ENCODE measurements at regions not wholly inside any gene's neighbourhood (a gene's known extent, or its start where the extent isn't known, plus 50 kb on each side); places are given as distances from the start of the nearest gene placed in this dataset.
A peak's percentile ranks its signal among the peaks of the same experiment; 100 is the strongest.

- DNase-seq = no peak
Observed at GRCh38 chr17:70825321-70826125, 656.2 kb downstream of the KCNJ2 start.

GRCh38 chr17:70829876-70830275 lies 660.5 kb downstream of the KCNJ2 start:
- DNase-seq = no peak

- no peak for DNase-seq
Observed at GRCh38 chr17:70834039-70834438, 664.7 kb downstream of the KCNJ2 start.

GRCh38 chr17:70848785-70849184 lies 679.5 kb downstream of the KCNJ2 start:
- DNase-seq = no peak

DNA sequence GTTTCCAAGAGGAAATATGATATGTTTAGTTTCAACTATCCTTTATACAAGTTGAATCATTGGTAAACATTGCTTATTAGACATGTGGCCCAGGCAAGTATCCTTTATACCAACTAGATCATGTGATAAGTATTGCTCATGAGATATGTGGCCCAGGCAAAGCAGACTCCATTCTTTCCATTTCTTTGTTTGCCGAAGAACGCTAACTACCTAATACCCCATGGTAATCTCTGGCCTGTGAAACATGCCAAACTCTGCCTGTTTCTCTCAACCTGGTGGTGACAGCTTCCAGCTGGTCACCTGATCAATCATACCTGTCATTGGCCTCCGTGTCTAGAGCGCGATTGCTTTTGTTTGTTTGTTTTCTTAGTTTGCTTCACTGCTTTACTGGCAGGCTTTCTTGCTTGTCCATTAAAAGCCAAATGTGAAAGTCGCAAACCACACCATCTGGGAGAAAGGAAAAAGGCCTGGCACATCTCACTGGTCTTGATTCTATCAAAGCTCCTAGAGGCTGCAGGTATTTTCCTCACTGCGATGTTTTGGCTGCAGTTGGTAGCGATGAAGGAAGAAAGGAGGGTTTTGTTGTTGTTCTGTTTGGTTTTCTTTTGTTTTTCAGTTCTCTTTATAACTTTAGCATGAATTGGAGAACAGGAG lies 686.2 kb downstream of the KCNJ2 start:
- peak; percentile 88 for DNase-seq

DNA sequence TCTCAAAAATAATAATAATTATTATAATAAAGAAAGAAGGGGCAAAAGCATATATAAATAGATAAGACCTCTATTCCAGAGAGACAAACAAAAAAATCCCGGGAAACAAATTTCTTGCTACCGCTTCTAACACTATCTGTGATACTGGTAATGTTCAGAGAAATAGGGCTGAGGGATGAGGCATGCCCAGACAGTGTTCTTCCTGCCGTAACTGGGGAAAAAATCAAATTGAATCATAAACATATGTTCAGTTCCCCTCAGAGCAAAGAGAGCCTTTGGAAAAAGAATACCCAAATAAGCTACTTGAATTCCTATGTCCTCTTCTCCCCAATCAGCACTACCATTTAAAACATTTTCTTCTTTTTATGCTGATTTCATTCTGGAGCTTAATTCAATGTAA lies 688.0 kb downstream of the KCNJ2 start:
- DNase-seq = no peak

DNA sequence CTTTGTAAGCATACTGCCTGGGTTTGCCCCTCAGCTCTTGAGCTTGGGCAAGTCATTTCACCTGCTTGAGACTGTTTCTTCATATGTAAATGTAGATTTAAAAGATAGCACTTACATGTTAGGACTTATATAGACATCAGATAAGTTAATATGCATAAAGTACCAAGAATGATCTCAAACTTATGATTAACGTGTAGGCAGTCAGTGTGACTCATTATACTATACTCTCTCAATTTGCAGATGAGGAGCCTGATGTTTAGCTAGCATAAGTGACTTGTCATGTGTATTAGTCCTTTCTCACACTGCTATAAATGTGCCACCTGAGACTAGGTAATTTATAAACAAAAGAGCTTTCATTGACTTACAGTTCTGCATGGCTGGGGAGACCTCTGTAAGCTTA lies 690.5 kb downstream of the KCNJ2 start:
- no peak for DNase-seq

DNA sequence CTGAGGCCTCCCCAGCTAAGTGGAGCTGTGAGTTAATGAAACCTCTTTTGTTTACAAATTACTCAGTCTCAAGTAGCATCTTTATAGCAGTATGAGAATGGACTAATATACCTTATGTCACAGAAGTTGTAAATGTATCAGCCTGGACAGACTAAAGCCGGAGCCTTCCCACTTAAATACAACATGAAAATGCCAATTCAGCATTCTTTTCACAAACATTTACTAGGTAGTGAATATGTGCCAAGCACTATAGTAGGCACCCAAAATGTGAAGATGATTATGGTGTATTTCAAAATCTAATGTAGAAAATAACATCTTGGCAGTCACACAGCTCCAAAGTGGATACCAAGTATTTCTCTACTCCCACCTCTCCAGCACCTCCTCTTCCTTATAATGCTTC lies 693.0 kb downstream of the KCNJ2 start:
- no peak for DNase-seq

DNA sequence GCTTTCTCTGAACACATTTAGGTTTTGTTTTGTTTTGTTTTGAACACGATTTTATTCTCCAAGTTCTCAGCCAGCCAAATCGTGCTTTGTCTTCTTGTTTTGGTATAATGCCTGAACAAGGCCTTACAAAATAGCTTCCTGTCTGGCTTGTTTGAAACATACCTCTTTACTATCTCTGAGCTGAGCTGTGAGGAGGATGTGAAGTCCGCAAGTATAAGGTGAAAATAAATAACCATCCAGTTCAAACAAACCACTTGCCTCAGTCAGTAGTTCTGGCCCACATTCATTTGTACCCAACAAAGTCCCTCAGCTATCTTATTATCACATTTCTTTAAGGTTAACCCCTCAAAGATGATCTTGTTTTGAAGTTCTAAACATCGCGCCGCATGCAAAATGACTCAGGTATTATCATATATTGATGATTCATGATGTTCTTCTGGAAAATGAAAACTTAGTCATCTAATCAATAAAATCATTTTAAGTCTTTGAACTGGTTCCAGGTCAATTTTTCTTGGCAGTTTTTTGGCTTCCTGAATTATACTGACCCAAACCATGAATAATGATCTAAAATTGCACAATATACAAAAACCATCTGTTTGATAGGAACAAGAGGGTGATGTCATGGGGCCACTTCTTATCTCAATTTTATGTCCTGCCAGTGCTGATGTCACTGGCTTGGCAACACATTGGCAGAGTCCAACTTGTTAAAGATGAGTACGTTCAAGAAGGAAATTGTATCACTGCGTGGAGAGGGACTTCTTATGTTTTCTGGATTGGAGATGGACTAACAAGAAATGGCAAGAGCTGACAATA lies 694.3 kb downstream of the KCNJ2 start:
- DNase-seq = no peak

DNA sequence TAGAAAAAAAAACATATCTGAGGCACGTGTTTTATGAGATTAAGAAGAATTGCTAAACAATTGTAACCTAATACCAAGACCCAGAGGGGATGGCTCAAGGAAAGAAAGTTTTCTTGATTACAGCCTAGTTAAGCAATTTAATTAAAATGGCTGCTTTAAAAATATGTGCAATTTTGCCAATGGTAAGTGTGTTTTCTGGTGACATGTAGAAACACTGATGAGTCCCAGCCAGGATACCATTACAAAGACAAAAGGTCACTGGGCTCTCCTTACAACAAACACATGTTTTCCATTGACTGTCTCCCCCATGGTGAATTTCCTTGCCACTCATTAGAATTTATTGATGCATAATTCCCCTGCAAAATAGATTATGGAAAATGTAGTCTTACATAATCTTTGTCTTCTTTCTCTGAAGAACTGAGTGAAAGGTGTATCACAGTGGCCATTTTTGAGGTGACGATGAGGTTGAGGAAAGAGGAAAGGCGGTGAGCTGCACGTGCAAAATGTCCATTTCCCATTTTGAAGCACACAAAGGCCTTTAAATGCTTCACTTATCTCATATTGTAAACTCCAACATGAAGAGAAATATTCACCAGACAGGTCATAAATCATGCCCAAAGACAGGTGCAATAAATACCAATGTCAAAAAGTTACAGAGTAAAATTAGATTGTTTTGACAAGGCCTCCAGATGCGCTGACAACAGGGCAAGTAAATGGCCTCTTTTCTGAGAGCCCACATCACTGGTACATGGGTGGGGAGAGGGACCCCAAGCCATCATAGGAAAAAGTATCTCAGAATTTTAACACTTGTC lies 696.9 kb downstream of the KCNJ2 start:
- DNase-seq = no peak

DNA sequence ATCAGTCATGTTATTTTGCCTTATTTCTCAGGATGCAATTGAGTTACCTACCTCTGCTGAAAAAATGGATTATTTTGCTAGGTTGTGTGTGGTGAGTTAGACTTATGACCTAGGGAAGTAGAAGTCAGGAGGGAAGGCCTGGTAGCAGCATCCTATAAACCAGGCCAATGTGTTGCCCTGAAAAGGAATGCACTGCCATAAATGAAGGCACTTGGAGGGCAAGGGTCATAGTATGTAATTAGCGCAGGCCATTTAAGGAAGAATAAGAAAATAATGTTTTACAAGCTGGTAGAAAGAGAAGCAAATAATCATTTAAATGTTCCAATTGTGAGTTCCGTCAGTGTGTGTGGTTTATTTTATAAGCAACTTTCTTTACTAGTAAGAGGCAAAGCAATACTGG lies 698.8 kb downstream of the KCNJ2 start:
- DNase-seq = no peak

DNA sequence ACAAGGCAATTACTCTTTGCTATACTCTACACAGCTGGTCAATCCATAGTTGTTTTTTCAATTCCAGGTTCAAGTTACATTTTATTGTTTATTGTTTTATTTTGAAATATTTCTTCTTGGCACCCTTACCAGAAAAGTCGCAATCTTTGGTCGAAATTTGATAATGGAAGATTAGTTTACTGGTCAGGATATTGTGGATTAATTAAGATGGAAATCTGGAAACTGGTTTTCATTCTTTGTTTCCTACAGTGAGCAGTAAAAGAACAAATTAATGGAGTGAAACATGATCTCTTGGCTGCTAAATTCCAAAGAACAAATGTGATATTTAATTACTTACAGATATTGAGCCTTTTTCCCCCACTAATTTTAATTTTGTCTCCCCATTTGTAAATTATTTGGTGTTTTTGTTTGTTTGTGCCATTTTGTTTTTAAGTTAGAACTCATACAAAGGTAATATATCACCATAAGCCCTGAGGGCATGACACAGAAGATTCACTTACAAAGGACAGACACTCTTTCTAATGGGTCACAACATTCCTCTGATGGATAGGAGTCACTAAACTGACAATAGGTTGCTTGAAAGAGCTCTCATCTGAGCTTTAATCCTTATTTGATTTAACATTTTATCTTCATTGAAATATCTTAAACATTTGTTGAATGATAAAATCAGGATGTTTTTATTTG lies 700.2 kb downstream of the KCNJ2 start:
- DNase-seq = peak; percentile 9

- DNase-seq = no peak
Observed at GRCh38 chr17:70871180-70871818, 702.0 kb downstream of the KCNJ2 start.

- no peak for DNase-seq
Observed at GRCh38 chr17:70872103-70872502, 702.8 kb downstream of the KCNJ2 start.

- no peak for DNase-seq
Observed at GRCh38 chr17:70875729-70876310, 706.5 kb downstream of the KCNJ2 start.

DNA sequence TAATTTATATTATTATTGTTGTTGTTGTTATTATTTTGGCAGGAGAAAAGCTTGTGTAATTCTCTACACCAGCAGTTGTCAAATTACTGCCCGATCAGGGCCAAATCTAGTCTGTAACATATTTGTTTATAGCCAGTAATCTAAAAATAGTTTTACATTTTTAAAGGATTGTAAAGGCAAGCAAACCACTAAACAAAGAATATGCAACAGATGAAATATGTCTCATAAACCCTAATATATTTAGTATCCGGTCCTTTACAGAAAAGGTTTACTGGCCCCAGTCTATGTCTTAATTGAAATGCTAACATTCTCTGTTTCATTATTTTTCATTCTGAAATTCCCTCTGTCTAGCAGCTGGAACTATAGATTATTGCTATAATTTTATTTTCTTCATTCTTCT lies 709.5 kb downstream of the KCNJ2 start:
- no peak for DNase-seq

DNA sequence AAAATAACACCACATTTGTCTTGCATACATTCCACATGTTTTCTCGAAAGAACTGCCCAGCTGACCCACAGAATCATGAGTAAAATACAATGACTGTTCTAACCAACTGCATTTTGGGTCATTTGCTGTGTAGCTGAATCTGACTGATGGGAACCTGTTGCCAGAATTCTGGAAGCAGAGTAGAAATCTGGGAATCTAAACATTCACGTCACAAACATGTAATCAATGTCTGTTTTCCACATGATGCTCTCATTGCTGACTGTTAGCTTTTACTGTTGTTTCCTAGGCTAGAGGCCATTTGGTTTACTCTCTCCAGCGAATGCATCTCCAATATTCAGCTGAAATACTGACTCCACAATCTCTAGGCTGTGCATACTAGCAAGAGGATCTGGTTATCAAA lies 710.1 kb downstream of the KCNJ2 start:
- DNase-seq = no peak

- no peak for DNase-seq
Observed at GRCh38 chr17:70881093-70881492, 711.8 kb downstream of the KCNJ2 start.

DNA sequence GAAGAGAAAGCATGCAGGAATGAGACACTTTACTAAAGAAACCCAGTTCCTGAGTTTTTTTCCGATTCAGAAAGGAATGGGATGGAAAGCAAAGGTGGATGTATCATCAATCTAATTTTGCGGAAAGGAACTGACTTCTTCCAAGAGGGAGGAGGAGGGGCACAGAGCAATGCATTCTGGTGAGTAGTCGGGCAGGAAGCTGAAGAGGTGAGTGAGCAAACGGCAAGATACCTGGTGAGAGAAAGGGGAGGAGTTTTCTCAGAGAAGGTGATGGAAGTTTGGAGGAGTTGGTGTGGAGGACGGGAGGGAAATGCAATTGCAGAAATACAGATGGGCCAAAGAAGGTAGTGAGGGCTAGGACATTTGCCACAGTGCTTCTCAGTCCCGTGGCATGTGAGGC lies 713.2 kb downstream of the KCNJ2 start:
- DNase-seq = no peak

DNA sequence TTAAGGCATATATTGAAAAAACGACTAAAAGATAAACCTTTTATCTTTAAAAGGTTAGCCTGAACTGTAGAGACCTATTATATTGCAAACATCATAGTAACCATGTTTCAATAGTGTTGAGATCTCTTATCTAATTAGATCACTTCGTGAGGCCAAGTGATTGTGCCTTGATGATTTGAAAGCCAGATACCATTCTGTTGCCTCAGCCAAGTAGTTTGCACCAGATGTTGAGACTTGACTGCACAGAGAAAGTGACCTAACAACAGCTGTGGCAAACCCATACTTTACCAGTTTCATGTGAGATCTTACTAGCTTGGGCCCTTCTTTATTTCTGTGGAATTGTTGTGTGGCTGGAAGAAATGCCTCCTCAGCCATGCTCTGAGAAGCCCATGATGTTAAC lies 717.3 kb downstream of the KCNJ2 start:
- no peak for DNase-seq

DNA sequence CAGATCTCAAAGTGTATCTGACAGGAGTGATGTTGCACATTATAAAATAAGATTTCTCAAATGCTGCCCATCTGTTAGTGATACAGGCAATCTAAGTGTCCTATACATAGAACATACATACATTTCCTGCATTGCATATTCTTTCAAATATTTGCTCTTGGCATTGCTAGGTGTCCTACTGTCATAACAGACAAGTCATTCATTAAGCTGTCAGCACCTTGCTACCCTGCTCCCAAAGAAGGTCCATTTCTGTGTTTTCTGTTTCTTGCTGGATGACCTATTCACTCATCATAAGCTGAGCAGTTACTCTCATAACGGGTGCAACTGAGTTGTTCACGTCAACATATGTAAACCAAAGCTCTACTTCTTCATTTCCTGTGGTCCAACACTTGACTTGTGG lies 719.0 kb downstream of the KCNJ2 start:
- no peak for DNase-seq

All from DMS153 (cell line).